Liver (tissue), 8 donors: ENCODE measurements at regions not wholly inside any gene's neighbourhood (a gene's known extent, or its start where the extent isn't known, plus 50 kb on each side); places are given as distances from the start of the nearest gene placed in this dataset.

Experiments used
- DNase-seq: peaks from one replicate; pipeline ENCODE4 v3.0.0-alpha.2; 2017; ENCODE audit warnings: low spot score
- H3K27ac ChIP-seq, 2 donors: one replicate each; pipeline ENCODE4 v1.7.0; 2013; ENCODE audit warnings: inconsistent platforms in 2 of 2, low read length in 2 of 2, control low read depth in 1 of 2, low read depth in 1 of 2, mild to moderate bottlenecking in 1 of 2
- H3K27me3 ChIP-seq, 4 donors: one replicate each; pipeline versions ENCODE4 v1.6.1 to v1.7.0; 2013; ENCODE audit warnings: low read length in 3 of 4, inconsistent platforms in 1 of 4, mild to moderate bottlenecking in 1 of 4, moderate library complexity in 1 of 4; ENCODE audit not compliant: control insufficient read depth in 4 of 4, insufficient read depth in 4 of 4
- H3K36me3 ChIP-seq, 4 donors: one replicate each; pipeline versions ENCODE4 v1.6.1 to v1.7.0; 2013; ENCODE audit warnings: low read length in 3 of 4, mild to moderate bottlenecking in 3 of 4, low read depth in 1 of 4, moderate library complexity in 1 of 4; ENCODE audit not compliant: control insufficient read depth in 4 of 4, insufficient read depth in 3 of 4
- H3K4me1 ChIP-seq, 4 donors: one replicate each; pipeline versions ENCODE4 v1.6.1 to v1.7.0; 2013; ENCODE audit warnings: low read length in 3 of 4, mild to moderate bottlenecking in 3 of 4, moderate library complexity in 1 of 4; ENCODE audit not compliant: control insufficient read depth in 4 of 4, insufficient read depth in 4 of 4
- H3K4me3 ChIP-seq, 3 donors: one replicate each; pipeline versions ENCODE4 v1.6.1 to v1.7.0; 2013; ENCODE audit warnings: low read length in 3 of 3, control low read depth in 1 of 3, low read depth in 1 of 3, mild to moderate bottlenecking in 1 of 3
- H3K9ac ChIP-seq, 2 donors: one replicate each; pipeline ENCODE4 v1.7.0; 2013; ENCODE audit warnings: low read length in 2 of 2, mild to moderate bottlenecking in 2 of 2, moderate library complexity in 2 of 2, control low read depth in 1 of 2, low read depth in 1 of 2
- H3K9me3 ChIP-seq, 4 donors: one replicate each; pipeline versions ENCODE4 v1.6.1 to v1.7.0; 2013; ENCODE audit warnings: low read length in 3 of 4; ENCODE audit not compliant: control insufficient read depth in 4 of 4
- EGR1 ChIP-seq, 2 donors: IDR thresholded peaks; 2 replicates each; pipeline ENCODE4 v1.6.1; 2016 to 2018; ENCODE audit warnings: antibody characterized with exemption in 2 of 2, low read depth in 2 of 2
- FOXA1 ChIP-seq: IDR thresholded peaks from 2 replicates; pipeline ENCODE4 v1.6.1; 2016; ENCODE audit warnings: antibody characterized with exemption
- FOXA2 ChIP-seq: IDR thresholded peaks from 2 replicates; pipeline ENCODE4 v1.6.1; 2016; ENCODE audit warnings: antibody characterized with exemption
- GABPA ChIP-seq, 2 donors: IDR thresholded peaks in 1 of 2; conservative IDR thresholded peaks in 1 of 2; 2 replicates each; pipeline ENCODE4 v1.6.1; 2016; ENCODE audit warnings: antibody characterized with exemption in 2 of 2, mild to moderate bottlenecking in 1 of 2, moderate library complexity in 1 of 2
- HNF4A ChIP-seq, 2 donors: conservative IDR thresholded peaks; 2 replicates each; pipeline ENCODE4 v1.6.1; 2016; ENCODE audit warnings: antibody characterized with exemption in 2 of 2, mild to moderate bottlenecking in 2 of 2
- HNF4G ChIP-seq: IDR thresholded peaks from 2 replicates; pipeline ENCODE4 v1.6.1; 2016; ENCODE audit warnings: antibody characterized with exemption
- JUND ChIP-seq, 2 donors: IDR thresholded peaks; 2 replicates each; pipeline ENCODE4 v1.6.1; 2016; ENCODE audit warnings: antibody characterized with exemption in 2 of 2
- NR2F2 ChIP-seq: IDR thresholded peaks from 2 replicates; pipeline ENCODE4 v1.6.1; 2016; ENCODE audit warnings: antibody characterized with exemption
- RAD21 ChIP-seq, 2 donors: IDR thresholded peaks; 2 replicates each; pipeline ENCODE4 v1.6.1; 2016; ENCODE audit warnings: antibody characterized with exemption in 2 of 2, mild to moderate bottlenecking in 2 of 2
- RXRA ChIP-seq, 2 donors: IDR thresholded peaks; 2 replicates each; pipeline ENCODE4 v1.6.1; 2017 to 2018; ENCODE audit warnings: antibody characterized with exemption in 2 of 2, mild to moderate bottlenecking in 1 of 2
- SP1 ChIP-seq: IDR thresholded peaks from 2 replicates; pipeline ENCODE4 v1.6.1; 2018; ENCODE audit warnings: antibody characterized with exemption, mild to moderate bottlenecking
- TAF1 ChIP-seq: conservative IDR thresholded peaks from 2 replicates; pipeline ENCODE4 v1.6.1; 2016; ENCODE audit warnings: antibody characterized with exemption, mild to moderate bottlenecking
- YY1 ChIP-seq: IDR thresholded peaks from 2 replicates; pipeline ENCODE4 v1.6.1; 2016; ENCODE audit warnings: antibody characterized with exemption, mild to moderate bottlenecking
- WGBS: extraction: QIAGEN DNeasy Blood & Tissue Kit; methylation state at CpG from one replicate; pipeline ENCODE4 v1.1.7; 2013; 5-methylcytosine and 5-hydroxymethylcytosine counted together
- TF ChIP-seq, protein P1 (sequence below): fragments of 150-350 bp; IDR thresholded peaks from 2 replicates; pipeline ENCODE4 v1.5.1; 2017; ENCODE audit warnings: improper control_type of control experiment, low read depth, low read length; ENCODE audit not compliant: missing input control
- TF ChIP-seq, protein P2 (sequence below): IDR thresholded peaks from 2 replicates; pipeline ENCODE4 v1.6.1; 2016; ENCODE audit warnings: antibody characterized with exemption
- TF ChIP-seq, protein P3 (sequence below): IDR thresholded peaks from 2 replicates; pipeline ENCODE4 v1.6.1; 2016; ENCODE audit warnings: antibody characterized with exemption
- TF ChIP-seq, protein P4 (sequence below): IDR thresholded peaks from 2 replicates; pipeline ENCODE4 v1.6.1; 2016; ENCODE audit warnings: antibody characterized with exemption
- donor health status: healthy.
- donor health status: healthy.
- donor health status: healthy.
- donor health status: healthy.
- donor health status: healthy.

DNA sequence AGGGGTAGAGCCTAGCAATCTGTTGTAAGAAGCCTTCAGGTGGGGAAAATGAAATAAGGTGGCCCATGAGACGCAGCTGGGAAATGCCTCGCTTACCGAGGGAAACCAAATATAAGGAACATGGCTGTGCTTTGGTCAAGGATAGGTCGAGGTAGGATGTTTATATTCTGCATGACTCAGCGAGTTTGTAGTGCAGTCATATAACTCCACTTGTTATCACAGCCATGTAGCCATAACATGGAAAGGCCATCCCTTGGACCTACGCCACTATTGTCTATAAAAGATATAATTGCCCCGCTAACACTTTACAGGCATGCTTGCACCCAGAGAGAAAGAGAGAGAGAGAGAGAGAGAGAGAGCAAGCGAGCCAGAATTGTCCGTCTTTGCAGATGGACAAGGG is 80.9 kb upstream of the GLRA2 start:
- Histone ChIP-seq H3K9me3 (no peaks in the 10 kb centered on the region), H3K4me1 (no peaks in the 10 kb centered on the region), H3K9ac (no peak overlapping the region), H3K27me3 (peaks cover 0 to 7% (median 0%) of the 10 kb centered on the region in 4 donors), H3K27ac (no peak overlapping the region), H3K36me3 (no peaks in the 10 kb centered on the region), H3K4me3 (no peak overlapping the region)
- WGBS, result 77% methylated on average over 9 of the region's 9 CpGs
- TF ChIP-seq JUND (IDR thresholded peaks at IDR 0.05) (no peak), TAF1 (no peak), NR2F2 (no peak), EGR1 (IDR thresholded peaks at IDR 0.05; ENCODE audit: low read depth in 2 of 2) (no peak), YY1 (no peak), RAD21 (IDR thresholded peaks at IDR 0.05) (no peak), GABPA (IDR thresholded peaks at IDR 0.05 in 1 of 2, conservative IDR thresholded peaks at IDR 0.05 in 1 of 2) (no peak), HNF4G (no peak), HNF4A (conservative IDR thresholded peaks at IDR 0.05) (no peak)
- TF ChIP-seq, protein P1, sequence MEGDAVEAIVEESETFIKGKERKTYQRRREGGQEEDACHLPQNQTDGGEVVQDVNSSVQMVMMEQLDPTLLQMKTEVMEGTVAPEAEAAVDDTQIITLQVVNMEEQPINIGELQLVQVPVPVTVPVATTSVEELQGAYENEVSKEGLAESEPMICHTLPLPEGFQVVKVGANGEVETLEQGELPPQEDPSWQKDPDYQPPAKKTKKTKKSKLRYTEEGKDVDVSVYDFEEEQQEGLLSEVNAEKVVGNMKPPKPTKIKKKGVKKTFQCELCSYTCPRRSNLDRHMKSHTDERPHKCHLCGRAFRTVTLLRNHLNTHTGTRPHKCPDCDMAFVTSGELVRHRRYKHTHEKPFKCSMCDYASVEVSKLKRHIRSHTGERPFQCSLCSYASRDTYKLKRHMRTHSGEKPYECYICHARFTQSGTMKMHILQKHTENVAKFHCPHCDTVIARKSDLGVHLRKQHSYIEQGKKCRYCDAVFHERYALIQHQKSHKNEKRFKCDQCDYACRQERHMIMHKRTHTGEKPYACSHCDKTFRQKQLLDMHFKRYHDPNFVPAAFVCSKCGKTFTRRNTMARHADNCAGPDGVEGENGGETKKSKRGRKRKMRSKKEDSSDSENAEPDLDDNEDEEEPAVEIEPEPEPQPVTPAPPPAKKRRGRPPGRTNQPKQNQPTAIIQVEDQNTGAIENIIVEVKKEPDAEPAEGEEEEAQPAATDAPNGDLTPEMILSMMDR, result no peak
- TF ChIP-seq, protein P2, sequence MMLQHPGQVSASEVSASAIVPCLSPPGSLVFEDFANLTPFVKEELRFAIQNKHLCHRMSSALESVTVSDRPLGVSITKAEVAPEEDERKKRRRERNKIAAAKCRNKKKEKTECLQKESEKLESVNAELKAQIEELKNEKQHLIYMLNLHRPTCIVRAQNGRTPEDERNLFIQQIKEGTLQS, result no peak
- TF ChIP-seq, protein P3, sequence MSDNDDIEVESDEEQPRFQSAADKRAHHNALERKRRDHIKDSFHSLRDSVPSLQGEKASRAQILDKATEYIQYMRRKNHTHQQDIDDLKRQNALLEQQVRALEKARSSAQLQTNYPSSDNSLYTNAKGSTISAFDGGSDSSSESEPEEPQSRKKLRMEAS, result no peak
- TF ChIP-seq, protein P4, sequence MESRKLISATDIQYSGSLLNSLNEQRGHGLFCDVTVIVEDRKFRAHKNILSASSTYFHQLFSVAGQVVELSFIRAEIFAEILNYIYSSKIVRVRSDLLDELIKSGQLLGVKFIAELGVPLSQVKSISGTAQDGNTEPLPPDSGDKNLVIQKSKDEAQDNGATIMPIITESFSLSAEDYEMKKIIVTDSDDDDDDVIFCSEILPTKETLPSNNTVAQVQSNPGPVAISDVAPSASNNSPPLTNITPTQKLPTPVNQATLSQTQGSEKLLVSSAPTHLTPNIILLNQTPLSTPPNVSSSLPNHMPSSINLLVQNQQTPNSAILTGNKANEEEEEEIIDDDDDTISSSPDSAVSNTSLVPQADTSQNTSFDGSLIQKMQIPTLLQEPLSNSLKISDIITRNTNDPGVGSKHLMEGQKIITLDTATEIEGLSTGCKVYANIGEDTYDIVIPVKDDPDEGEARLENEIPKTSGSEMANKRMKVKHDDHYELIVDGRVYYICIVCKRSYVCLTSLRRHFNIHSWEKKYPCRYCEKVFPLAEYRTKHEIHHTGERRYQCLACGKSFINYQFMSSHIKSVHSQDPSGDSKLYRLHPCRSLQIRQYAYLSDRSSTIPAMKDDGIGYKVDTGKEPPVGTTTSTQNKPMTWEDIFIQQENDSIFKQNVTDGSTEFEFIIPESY, result no peak
- no peak for DNase-seq

DNA sequence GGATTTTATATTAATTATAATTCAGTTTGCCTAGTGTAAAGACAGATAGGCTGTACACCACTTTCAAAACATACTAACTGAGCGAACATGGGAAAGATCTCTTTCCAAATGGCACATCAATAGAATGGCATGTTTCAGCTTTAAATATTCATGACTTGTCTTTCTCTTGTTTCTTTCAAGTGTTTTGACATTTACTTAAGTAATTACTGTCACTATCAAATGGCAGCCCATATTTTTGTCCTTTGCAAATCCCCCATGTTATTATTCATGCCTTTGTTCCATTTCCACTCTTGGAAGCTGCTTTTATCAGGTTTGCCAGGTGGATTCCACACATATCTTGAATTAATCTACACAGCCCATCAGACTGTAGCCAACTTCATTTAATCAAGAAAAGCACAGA is 89.2 kb upstream of the GLRA2 start:
- Histone ChIP-seq H3K9me3 (no peaks in the 10 kb centered on the region), H3K36me3 (no peaks in the 10 kb centered on the region), H3K27ac (no peak overlapping the region), H3K9ac (no peak overlapping the region), H3K27me3 (no peaks in the 10 kb centered on the region), H3K4me1 (no peaks in the 10 kb centered on the region), H3K4me3 (no peak overlapping the region)
- no peak for DNase-seq
- TF ChIP-seq TAF1, result no peak
- WGBS, result 85% methylated on average over 1 of the region's 1 CpG

DNA sequence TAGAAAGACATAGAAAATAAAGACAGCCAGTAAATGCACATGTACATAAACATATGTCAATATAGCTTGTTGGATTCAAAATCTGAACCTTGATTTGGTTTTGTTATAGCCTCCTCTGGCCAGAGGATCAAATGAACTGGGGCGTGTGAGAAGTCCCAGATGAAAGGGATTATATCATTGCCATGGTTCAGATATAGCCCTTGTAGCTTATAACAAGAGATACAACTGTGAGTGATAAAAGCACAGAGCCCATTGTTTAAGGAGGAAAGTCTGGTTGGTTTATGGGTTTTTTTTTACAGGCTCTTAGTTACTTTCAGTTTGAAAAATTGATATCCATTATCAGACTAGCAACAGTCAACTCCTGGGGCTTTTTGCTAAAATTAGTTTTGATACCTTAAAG is 101.7 kb upstream of the GLRA2 start:
- no peak overlapping the region for H3K4me3 ChIP-seq
- no peaks in the 10 kb centered on the region for H3K4me1 ChIP-seq
- no peaks in the 10 kb centered on the region for H3K9me3 ChIP-seq
- no peak for DNase-seq
- H3K27me3 ChIP-seq, result peaks cover 0 to 3% (median 0%) of the 10 kb centered on the region in 4 donors
- no peak overlapping the region for H3K27ac ChIP-seq
- no peak overlapping the region for H3K9ac ChIP-seq
- H3K36me3 ChIP-seq, result no peaks in the 10 kb centered on the region
- TF ChIP-seq, protein P2, result no peak
- TF ChIP-seq SP1, result no peak
- TF ChIP-seq FOXA2, result no peak
- no peak for TF ChIP-seq FOXA1
- TF ChIP-seq EGR1 (IDR thresholded peaks at IDR 0.05; ENCODE audit: low read depth in 2 of 2), result no peak
- no peak for TF ChIP-seq RXRA (IDR thresholded peaks at IDR 0.05)
- TF ChIP-seq HNF4G, result no peak
- TF ChIP-seq TAF1, result no peak
- TF ChIP-seq, protein P3, result no peak
- 57% methylated on average over 1 of the region's 1 CpG for WGBS
